ENCODE measurements at regions not wholly inside any gene's neighbourhood (a gene's known extent, or its start where the extent isn't known, plus 50 kb on each side); places are given as distances from the start of the nearest gene placed in this dataset.
"Not testable (repeated sequence)": the region's sequence is repeated elsewhere in the genome, so short reads cannot be mapped to it uniquely, and the experiment has no call there.

DNA sequence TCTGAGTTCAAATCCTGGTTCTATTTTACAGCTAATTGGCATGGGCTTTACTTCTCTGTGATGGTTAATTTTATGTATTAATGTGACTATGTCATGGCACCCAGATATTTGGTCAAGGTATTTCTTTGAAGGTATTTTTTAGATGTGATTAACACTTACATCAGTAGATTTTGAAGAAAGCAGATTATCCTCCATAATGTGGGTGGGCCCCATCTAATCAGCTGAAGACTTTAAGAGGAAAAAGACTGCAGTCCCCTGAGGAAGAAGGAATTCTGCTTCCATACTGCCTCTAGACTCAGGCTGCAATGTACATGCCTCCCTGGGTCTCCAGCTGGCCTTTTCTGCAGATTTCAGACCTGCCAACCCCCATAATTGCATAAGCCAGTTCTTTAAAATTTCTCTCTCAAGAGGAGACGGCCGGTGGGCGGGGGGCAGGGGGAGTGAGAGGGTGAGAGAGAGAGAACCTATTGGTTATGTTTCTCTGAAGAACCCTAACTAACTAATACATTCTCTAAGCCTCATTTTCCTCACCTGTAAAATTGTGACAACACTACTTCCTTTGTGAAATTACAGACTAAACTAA lies 338.2 kb upstream of the PRDM1 start:
- no peak for DNase-seq (ENCODE audit: extremely low read depth in 1 of 2, low read depth in 1 of 2)

DNA sequence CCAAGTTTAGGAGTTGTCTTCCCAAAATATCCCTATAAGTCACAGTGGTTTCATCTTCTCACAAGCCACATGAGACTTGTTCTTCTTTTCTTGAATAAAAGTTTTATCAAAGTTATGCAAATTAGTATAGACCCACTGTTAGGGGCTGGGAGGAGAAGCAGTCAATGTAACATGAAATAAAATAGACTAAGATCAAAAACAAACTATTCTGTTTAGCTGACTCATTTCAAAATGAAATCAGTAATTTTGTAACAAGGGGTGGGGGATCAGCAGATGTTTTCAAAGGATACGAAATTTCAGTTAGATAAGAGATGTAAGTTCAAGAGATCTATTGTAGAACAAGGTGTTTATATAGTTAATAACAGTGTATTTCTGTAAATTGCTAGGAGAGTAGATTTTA lies 339.6 kb upstream of the PRDM1 start:
- DNase-seq (ENCODE audit: extremely low read depth in 1 of 2, low read depth in 1 of 2): no peak

DNA sequence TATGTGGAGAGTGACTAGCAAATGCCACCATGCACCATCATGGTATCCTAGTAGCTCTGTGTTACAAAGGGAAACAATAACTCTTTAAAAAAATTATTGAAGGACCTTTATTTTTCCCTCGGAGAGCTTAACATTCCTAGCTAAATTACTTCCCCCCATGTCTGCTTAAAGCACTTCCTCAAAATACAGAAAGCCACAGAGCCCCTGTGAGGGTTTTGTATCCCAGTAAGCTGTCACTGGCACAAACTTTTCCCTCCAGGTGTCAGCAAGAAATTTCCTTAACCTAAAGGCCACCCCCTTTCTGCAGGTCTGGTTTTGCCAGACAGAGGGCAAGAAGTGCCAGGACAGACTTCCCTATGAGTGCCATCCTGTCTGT lies 340.0 kb upstream of the PRDM1 start:
- no peak for DNase-seq (ENCODE audit: extremely low read depth in 1 of 2, low read depth in 1 of 2)

DNA sequence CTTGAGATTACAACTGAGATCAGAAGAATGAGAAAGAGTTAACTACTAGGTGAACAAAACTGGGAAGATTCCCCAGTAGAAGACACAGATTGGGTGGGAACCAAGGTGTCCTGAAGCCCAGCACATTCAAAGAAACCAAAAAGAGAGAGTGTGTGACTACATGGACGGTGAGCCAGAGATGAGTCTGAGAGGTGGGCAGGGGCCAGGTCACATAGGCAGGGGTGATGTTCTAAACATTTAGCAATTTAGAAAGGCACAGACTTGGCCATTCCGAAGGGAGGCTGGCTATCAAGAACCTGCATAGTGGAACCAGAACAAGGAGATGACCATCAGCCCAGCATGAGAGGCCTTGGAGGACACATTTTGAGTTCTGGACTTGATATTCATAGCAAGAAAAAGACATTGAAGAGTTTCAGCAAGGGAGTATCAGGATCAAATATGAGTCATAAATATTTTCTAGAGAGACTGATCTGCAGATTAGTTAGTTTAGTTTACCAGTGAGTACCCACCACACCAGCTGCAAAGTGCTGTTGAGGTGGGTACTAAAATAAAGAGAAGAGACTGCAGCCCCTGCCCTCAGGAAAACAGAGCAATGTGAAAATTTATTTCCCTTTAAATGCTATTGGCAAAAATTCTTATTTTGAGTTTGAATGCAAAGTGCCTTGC lies 340.5 kb upstream of the PRDM1 start:
- no peak for DNase-seq (ENCODE audit: extremely low read depth in 1 of 2, low read depth in 1 of 2)

DNA sequence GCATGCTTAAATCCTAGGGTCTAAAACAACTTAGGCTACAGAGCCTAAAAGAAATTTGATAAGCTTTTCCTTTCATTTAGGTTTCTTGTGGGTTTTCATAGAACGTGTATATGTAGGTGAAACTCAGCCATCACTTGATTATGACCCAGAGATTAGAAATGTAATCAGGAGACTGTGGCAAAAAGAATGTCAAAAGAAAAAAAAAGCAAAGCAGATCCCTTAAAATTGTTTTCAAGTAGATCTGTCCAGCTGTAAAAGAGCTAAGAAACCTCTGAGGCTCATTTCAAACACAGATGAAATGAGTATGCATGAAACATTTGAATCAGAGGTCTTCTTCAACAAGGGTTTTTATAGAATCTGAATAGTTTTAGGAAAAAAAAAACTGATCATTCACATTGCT lies 341.3 kb upstream of the PRDM1 start:
- no peak for DNase-seq (ENCODE audit: extremely low read depth in 1 of 2, low read depth in 1 of 2)

DNA sequence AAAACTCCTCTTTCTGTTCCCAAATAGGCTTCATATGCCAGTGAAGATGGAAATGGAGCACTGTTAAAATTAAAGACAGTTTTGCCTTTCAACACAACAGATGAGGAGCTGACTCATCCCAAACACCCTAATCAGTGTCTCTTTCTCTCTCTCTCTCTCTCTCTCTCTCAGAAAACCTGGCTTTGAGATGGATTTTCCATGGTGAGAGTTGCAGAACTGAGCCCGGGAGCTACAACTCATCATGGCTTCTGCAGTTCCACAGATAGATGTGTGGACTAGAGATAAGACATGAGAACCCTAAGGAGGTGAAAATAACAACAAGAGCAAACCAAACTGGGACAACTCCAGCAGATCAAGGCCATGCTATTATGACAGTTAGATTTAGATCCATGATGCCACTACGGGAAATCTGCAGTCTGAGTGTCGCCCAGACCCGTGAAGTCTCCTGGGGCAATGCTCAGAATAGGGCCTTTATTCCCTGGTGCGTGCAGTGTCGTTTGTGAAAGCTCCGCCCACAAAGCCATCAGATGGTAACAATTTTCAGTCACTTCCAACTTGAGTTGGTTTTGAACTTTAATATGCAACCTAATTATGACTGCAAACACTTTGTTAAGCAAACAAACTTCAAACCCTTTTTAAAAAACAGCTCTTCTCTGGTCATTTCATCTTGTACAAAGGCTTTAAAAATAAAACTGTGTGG lies 338.2 kb upstream of the PREP start:
- no peak for DNase-seq (ENCODE audit: extremely low read depth in 1 of 2, low read depth in 1 of 2)

DNA sequence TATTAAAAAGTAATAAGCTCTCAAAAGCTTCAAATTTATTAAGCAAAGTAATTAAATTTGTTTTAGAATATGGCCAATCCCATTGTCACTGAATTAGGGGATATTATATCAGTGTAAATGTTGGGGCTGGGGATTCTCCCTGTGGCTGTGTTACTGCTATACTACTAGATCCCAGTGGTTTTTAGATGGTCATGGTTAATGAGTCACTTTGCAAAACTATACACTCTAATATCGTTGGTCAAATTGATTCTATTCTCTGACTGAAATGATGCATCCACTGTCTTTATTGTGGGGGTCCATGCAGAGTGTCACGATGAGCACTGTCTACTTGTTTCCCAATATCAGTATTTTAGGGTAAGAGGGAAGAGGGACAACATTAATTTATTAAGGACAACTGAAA lies 336.9 kb upstream of the PREP start:
- no peak for DNase-seq (ENCODE audit: extremely low read depth in 1 of 2, low read depth in 1 of 2)

DNA sequence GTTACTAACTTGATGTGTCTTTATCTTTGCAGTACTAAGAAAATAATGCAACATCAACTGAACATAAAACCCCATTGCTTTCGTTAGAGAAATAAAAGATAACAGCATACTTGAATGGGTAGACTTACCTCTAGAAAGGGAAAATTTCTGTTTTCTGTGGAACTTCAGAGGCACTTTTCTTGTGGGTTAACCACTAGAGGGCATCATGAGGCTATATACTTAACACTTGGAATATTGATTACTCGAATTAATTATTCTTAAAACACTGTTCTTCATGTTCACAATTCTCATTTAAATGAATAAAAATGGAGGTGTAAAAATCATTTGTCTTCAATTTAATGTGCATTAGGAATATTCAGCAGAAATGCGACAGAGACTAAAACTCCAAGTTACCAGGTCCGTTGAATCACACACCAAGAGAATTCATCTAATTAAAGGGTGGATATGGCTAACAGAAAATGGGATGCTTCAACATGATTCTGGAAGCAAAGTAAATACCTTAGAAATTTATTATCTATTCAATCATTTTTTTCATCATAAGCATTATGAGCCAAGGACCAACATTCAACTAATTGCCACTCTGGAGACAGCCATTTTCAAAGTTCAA lies 330.8 kb upstream of the PREP start:
- no peak for DNase-seq (ENCODE audit: extremely low read depth in 1 of 2, low read depth in 1 of 2)

DNA sequence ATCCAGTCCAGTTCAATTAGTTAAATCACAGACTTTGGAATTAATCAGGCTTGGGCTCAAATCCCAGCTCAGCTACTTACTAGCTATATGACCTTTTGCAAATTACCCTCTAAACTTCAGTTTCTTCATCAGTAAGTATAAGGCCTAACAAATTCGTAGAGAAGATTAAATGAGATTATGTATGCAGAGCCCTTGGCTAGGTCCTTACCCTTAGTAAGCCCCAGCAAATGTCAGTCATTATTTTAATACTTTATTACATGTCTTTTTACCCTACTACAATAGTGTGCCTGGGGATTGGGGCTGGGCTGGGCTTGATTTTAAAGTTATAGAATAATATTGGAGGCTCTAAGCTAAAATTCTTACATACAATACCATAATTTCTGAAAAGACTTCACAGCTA lies 326.1 kb upstream of the PREP start:
- DNase-seq (ENCODE audit: extremely low read depth in 1 of 2, low read depth in 1 of 2): no peak

DNA sequence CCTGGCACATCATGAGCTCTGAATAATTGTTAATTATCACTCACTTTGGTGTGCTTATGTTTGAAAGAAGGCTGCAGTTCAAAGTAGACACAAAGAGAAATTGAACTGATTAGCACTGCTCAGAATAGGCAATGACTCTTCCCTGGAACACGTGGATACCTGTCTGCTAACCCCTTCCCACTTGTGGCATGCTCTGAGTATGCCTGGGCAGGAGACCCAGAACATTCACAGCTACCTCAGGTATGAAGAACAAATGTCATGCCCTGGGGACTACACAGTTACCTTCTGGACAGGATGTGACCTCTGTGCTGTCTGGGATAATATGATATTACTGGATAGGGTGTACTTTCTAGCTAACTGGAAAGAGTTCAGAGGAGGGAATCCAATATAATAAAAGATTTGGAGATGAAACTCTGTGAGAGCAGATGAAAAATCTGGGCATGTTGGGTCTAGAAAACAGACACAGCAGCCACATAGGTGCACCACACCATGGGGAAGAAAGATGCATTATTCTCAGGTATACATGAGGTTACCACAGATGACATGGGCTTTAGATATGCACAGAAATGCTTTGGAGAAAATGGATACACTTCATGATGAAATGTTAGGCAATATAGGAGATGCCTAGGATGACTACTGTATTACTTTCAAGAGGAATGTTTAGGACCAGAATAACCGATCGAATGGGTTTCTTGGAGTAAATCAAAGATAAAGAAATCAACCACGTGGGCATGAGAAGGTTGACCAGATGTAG lies 324.2 kb upstream of the PREP start:
- DNase-seq (ENCODE audit: extremely low read depth in 1 of 2, low read depth in 1 of 2): no peak

DNA sequence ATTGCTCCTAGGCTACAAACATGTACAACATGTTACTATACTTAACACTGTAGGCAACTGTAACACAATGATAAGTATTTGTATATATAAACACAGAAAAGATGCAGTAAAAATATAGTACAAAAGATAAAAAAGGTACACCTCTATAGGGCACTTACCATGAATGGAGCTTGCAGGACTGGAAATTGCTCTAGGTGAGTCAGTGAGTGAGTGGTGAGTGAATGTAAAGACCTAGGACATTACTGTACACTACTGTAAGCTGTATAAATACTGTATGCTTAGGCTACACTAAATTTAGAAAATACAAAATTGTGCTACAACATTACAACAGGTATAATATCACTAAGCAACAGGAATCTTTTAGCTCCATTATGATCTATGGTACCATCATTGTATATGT lies 312.0 kb upstream of the PREP start:
- no peak for DNase-seq (ENCODE audit: extremely low read depth in 1 of 2, low read depth in 1 of 2)

DNA sequence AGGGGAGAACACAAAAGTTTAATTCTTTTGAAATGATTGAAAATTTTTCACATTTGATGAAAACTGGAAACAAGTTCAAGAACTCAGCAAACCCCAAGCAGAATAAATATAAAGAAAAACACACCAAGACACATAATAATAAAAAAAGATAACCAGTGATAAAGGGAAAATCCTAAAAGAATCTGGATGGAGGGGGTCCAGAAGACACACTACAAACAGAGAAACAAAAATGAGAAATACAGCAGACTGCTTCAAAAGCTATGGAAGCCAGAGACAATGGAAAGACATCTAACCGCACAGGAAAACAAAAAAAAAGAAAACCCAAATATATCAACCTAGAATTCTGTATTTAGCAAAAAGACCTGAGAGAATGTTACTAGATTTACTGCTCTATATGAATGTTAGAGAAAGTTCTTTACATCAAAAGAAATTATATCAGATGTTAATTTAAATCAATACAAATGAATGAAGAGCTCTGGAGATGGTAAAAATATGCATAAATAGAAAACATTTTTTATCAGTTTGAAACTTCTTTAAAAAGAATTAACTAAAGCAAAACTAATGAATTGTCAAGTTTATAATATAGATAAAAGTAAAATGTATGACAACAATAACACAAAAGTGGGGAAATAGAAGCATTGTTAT lies 310.7 kb upstream of the PREP start:
- no peak for DNase-seq (ENCODE audit: extremely low read depth in 1 of 2, low read depth in 1 of 2)

DNA sequence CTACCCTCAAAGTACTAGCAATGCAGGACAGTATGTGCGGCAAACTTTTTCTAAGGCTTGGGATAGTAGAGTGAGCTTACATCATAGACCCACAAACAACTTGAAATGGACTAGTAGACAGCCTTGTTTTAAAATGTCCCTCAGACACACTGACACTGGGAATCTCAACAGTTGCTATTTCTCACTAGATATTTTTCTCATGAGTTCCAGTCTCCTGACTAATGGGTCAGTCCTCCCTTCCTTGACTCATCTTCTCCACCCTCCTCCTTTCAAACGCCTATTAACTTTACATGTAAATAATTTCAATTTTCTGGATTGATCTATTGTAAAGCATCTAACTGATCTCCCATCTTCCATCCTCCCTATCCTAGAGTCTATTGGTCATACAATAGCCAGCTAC lies 308.3 kb upstream of the PREP start:
- DNase-seq (ENCODE audit: extremely low read depth in 1 of 2, low read depth in 1 of 2): no peak

DNA sequence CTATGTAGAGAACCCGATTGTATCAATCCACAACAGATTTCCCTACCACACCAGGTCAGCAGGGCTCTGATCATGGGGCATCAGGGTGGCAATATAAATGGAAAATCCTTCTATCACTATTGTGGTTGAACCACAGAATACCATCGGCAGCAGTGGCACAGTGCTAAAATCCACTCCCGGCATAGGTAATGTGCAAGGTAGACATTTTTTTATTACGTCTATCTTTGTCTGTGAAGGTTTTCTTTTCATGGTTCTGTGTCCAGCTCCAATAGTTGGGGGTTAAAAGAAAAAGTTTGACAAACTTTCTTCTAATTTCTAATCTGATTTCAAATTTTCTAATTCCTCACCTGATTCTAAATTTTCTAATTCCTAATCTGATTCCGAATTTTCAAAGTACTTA lies 302.7 kb upstream of the PREP start:
- no peak for DNase-seq (ENCODE audit: extremely low read depth in 1 of 2, low read depth in 1 of 2)

DNA sequence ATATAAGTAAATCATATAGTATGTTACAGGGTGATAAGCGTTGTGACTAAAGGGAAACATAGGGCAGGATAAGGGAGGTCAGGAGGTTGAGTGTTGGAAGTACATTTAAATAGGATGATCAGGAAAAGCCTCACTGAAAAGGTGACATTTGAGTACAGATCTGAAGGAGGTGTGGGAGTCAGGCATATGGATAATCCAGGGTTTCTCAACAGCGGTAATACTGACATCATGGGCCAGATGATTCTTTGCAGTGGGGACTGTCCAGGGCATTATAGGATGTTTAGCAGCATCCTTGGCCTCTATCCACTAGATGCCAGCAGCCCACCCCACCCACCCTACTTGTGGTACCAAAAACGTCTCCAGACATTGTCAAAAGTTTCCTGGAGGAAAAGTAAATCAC lies 292.6 kb upstream of the PREP start:
- DNase-seq (ENCODE audit: extremely low read depth in 1 of 2, low read depth in 1 of 2): no peak

DNA sequence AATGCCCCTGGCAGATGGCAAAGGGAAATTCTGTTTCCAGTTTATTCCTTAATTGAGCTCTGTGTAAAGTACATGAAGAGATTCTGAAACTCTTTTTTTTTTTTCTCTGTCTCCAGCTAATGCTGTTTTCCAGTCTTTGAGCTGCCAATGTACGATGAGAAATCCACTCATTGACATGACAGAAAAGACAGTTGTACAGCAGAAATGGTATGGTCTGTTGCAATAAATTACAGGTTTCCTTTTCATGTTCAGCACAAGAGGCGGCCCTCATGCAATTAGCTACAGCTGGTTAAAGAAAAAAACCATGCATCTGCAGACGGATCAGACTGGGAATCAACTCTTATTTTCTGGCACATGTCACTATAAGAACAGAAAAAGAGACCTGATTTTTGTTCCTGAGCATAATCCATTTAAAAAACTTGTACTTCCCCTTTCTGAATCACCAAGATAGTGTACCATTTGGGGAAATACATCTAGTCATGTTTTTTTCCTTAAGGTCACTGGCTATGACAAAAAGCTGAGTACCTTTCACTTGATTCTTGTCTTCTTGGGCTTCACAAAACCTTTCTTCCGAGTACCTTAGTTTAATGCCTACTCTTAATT lies 289.8 kb upstream of the PREP start:
- no peak for DNase-seq (ENCODE audit: extremely low read depth in 1 of 2, low read depth in 1 of 2)

DNA sequence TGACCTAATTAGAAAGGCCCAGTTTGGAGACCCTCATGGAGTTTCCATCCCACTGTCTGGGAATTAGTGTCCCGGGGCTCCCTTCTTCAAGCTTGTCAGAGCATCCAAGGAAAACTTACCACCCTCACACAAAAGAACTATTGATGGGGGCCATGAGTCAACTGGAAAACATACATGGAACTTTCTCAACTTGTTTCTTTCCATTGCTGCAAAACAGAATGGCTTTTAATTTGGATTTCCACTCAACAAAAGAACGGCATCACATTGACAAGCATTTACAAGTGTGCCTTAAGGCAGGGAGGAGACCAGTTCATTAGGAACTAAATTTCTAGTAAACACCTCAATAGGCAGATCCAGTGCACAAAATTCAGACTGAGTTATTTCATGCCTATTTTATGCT lies 289.1 kb upstream of the PREP start:
- no peak for DNase-seq (ENCODE audit: extremely low read depth in 1 of 2, low read depth in 1 of 2)

DNA sequence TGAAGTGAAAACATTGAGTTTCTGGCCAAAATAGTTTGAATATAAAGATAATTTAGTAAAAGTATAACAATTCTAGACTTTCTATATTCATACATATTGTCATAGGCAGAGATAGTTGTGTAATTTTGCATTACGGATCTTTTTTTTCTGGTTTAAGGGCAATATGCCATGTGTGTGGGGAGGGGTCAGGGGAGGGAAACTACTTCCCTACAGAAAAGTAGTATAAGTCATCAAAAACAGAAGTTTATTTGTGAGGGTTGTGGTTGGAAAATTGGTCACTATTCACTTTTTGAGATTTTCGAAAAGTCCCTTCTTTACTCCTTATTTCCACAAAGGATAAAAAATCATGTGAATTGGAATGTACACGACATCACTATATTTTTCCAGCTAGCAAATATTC lies 288.2 kb upstream of the PREP start:
- DNase-seq (ENCODE audit: extremely low read depth in 1 of 2, low read depth in 1 of 2): no peak

DNA sequence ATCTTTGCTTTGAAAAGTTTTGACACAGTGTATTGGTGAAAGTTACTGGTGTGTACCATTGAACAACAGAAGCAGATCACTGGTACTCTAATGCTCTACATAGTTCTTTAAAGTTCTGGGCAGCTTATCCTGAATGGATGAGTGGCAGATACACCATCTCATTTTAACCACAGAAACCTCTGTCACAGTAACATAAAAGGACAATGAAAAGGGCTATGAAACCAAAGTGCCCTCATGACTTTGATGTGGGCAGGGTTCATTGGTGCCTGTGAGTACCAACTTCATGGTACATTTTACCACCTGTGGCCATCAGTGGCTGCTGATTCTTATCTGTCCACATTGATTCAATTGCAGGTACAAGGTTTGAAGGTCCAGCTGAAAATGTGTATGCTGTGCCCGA lies 285.7 kb upstream of the PREP start:
- no peak for DNase-seq (ENCODE audit: extremely low read depth in 1 of 2, low read depth in 1 of 2)

DNA sequence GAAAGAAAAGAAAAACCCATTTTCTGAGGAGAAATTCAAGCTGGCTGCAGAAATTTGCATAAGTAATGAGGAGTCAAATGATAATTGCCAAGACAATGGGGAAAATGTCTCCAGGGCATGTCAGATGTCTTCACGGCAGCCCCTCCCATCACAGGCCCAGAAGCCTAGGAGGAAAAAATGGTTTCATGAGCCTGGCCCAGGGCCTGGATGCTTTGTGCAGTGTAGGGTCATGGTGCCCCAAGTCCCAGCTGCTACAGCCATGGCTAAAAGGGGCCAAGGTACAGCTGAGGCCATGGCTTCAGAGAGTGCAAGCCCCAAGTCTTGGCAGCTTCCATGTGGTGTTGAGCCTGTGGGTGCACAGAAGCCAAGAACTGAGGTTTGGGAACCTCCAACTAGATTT lies 283.9 kb upstream of the PREP start:
- not testable (repeated sequence) for DNase-seq (ENCODE audit: extremely low read depth in 1 of 2, low read depth in 1 of 2)

DNA sequence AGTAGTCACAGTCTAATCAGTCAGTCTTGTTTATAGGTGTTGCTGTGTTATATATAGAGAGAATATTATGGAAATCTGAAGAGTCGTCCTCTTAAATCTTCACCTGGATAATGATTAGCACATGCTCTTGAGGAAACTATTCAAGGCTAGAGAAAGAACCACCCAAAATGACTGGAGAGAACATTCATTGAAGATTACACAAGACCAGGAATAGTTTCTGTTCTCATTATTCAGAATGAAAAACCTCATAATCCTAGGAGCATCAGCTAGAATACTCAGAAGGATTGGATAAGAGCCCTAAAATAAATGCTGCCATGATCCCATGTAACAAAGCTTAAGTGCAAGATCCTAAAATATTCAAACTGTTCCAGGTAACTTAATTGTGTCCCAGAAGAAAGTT lies 278.2 kb upstream of the PREP start:
- no peak for DNase-seq (ENCODE audit: extremely low read depth in 1 of 2, low read depth in 1 of 2)
